Panc1 (cell line): ENCODE measurements at regions not wholly inside any gene's neighbourhood (a gene's known extent, or its start where the extent isn't known, plus 50 kb on each side); places are given as distances from the start of the nearest gene placed in this dataset.

Source experiments
- POLR2AphosphoS5 ChIP-seq: IDR thresholded peaks from 2 replicates; pipeline ENCODE4 v1.6.1; 2012; ENCODE audit warnings: mild to moderate bottlenecking, low read depth, low read length, moderate library complexity
- SIN3A ChIP-seq: IDR thresholded peaks from 2 replicates; pipeline ENCODE4 v1.6.1; 2012; ENCODE audit warnings: low read depth, mild to moderate bottlenecking, low read length, moderate library complexity, borderline replicate concordance; ENCODE audit not compliant: insufficient read depth
- TCF7L2 ChIP-seq: IDR thresholded peaks from 2 replicates; pipeline ENCODE4 v1.6.1; 2011; ENCODE audit warnings: mild to moderate bottlenecking, low read depth, low read length, inconsistent platforms
- TF ChIP-seq, protein P1 (sequence below): fragments of 450-650 bp; IDR thresholded peaks from 2 replicates; pipeline ENCODE4 v1.5.1; 2017; ENCODE audit warnings: mild to moderate bottlenecking

DNA sequence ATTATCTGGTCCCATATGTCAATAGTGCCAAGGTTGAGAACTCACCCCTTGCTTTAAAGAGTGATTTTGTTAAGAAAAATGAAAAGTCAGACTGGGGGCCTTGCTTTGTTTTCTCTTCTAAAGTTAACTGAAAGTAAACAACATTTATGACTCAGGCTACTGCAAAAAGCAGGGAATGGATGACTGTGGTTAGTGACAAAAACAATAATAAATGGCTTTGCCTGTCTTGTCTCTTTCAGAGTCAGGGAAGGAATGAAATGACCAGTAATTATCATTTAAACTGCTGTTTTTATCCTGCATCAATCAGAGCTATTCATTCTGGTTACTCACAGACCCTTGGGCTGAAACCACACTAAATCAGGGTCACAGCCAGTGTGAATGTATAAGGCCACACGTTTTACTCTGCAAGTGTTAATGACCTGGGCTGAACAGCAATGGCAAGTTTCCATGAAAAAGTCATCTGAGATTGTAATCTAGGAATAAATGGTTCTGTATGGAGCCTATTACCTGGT lies 112.2 kb downstream of the ZNF608 start:
- TF ChIP-seq, protein P1, sequence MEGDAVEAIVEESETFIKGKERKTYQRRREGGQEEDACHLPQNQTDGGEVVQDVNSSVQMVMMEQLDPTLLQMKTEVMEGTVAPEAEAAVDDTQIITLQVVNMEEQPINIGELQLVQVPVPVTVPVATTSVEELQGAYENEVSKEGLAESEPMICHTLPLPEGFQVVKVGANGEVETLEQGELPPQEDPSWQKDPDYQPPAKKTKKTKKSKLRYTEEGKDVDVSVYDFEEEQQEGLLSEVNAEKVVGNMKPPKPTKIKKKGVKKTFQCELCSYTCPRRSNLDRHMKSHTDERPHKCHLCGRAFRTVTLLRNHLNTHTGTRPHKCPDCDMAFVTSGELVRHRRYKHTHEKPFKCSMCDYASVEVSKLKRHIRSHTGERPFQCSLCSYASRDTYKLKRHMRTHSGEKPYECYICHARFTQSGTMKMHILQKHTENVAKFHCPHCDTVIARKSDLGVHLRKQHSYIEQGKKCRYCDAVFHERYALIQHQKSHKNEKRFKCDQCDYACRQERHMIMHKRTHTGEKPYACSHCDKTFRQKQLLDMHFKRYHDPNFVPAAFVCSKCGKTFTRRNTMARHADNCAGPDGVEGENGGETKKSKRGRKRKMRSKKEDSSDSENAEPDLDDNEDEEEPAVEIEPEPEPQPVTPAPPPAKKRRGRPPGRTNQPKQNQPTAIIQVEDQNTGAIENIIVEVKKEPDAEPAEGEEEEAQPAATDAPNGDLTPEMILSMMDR, result no peak
- TF ChIP-seq POLR2AphosphoS5 (no peak), SIN3A (no peak), TCF7L2 (no peak)
